ENCODE measurements at regions not wholly inside any gene's neighbourhood (a gene's known extent, or its start where the extent isn't known, plus 50 kb on each side); places are given as distances from the start of the nearest gene placed in this dataset.
"Not testable (repeated sequence)": the region's sequence is repeated elsewhere in the genome, so short reads cannot be mapped to it uniquely, and the experiment has no call there.

DNA sequence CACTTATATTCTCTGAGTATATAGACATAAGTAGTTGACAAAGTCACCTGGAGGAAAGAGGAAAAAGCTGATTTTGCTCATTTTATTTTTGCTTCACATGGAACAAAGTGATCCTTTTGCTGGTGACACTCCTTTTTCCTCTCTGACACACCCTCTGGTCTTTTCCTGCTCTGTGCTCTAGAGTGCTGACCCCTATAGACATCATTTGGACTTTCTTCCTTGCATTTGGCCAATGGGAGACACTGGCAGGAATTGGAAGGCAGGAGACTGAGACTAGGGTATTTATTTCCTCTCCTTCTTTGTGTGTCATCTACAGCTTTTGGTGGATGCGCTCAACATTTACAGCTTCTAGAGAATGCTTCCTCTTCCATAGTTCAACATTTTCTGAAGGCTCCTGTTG is 1078.1 kb downstream of the SORCS1 start:
- DNase-seq (ENCODE audit: low spot score), result no peak
- FAIRE-seq, result no peak

DNA sequence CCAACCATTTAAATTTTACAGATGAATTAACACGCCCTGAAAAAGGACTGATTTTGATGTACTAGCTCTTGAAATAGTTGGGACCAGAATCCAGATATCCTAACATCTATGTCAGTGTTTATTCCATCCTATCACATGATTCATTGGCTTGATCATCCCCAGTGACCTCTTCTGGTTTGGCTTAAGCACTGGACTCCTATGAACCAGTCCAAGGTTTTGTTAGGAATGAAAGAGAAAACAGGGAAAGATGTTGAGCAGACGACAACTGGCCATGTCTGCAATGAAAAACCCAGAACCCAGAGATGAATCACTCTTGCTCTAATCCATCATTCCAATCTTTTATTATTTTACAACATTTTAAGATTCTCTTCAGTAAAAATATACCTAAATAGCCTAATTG is 1080.9 kb downstream of the SORCS1 start:
- DNase-seq (ENCODE audit: low spot score), result no peak
- FAIRE-seq, result no peak

DNA sequence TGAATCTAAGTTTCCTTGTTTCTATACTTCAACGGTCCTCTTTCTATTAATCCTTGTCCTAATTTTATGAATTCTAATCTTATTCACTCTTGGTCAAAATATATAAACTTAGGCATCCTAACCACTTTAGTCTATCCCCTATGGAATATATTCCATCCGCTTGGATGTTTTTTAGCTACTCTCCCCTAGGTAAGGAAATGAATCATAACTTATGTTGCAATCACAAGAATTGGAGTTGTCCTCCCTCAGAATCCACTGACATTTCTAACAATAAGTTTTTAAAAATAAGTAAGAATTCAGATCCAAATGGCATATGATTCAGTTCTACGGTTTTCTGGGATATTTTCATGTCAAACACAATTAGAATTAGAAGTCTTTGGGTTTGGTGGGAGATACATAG is 1081.6 kb downstream of the SORCS1 start:
- FAIRE-seq, result no peak

GRCh38 chr10:106078895-106079576 is 1085.5 kb downstream of the SORCS1 start:
- FAIRE-seq (no peak), DNase-seq (ENCODE audit: low spot score) (no peak)

More for the DNA sequence above, 1081.6 kb downstream of the SORCS1 start:
- no peak for DNase-seq (ENCODE audit: low spot score)

- no peak for FAIRE-seq
- no peak for DNase-seq (ENCODE audit: low spot score)
These were observed 1088.0 kb downstream of the SORCS1 start for GRCh38 chr10:106076496-106076895.

DNA sequence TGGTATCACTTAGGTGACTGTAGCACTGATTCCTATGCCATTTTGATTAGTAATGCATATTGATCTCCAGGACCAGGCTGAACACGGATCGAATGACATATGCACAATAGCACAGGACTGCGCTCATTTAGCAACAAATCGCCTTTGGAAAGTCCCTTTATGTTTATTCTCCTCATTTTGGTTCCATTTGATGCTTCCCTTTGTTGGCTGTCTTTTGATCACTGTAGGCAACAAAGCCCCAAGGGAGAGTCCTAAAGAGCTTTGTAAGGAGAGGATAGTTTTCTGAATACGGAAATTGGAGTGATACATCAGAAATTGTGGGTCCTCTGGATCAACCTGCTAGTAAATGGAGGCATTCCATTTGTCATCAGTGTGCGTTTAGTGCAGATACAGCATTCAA is 1111.4 kb downstream of the SORCS1 start:
- DNase-seq (ENCODE audit: low spot score) (no peak), FAIRE-seq (no peak)

DNA sequence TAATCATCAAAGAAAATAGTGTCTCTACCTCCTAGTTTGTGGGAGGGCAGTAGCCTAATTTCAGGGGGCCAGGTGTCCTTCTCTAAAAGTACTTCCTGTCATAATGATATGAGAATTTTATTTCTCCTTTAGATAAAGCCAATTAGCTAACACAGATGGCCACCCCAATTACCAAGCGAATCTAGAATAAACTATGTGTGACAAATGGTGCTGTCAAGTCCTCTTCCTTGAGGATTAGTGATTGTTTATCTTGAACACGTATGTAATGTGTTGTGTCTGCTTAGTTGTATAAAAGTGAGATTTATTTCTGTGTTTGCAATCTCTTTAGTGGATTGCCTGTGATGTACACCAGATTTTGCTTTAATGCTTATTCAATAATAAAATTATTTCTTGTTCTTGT is 1120.0 kb downstream of the SORCS1 start:
- no peak for FAIRE-seq
- no peak for DNase-seq (ENCODE audit: low spot score)

DNA sequence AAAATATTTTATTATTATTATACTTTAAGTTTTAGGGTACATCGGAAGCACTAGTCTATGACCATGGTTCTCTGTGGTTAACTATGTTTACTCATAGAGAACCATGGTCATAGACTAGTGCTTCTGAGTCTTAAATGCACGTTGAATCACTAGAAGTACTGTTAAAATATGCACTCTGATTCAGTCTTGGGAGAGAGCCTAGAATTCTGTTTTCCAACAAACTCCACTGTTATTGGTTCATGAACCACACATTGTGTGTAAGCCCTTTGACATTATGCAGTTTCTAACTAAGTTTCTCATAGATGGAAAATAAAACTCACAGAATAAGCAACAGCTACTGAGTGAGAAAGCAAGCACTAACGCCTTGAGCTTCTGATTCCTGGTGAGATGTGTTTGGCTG is 1120.6 kb downstream of the SORCS1 start:
- no peak for FAIRE-seq
- no peak for DNase-seq (ENCODE audit: low spot score)

- no peak for DNase-seq (ENCODE audit: low spot score)
- FAIRE-seq, result no peak
These were observed 1126.3 kb downstream of the SORCS1 start for GRCh38 chr10:106038246-106038645.

GRCh38 chr10:106033065-106033464 is 1131.4 kb downstream of the SORCS1 start:
- DNase-seq (ENCODE audit: low spot score) (no peak), FAIRE-seq (no peak)

GRCh38 chr10:106032450-106033002 is 1132.0 kb downstream of the SORCS1 start:
- DNase-seq (ENCODE audit: low spot score) (no peak), FAIRE-seq (no peak)

GRCh38 chr10:106027240-106027639 is 1137.3 kb downstream of the SORCS1 start:
- DNase-seq (ENCODE audit: low spot score) (no peak), FAIRE-seq (no peak)

DNA sequence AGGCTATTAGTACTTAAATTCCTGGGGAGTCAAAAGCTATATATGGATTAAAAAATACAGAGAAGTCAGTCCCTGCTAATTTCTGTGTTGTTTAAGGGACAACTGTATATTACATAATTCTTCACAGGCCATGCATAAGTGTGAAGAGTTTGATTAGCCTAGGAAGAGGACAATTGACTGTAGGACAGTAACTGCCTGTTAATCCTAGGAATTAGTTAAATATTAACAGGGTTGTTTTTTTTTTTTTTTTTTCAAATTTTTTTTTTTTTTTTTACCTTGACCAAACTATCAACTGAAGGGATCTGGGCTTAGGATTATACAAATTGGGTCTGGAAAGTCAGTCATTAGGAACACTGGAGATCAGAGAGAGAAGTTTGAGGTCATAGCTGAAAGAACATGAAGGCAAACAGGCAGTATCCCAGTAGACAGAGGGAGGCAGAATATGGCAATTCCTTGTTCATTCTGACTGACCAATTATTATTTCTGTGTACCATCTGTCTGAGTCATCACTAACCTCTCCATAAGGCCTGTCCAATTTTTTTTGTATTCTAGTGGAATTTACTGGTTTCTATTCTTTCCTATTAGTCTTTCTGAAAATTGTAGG is 1139.2 kb downstream of the SORCS1 start:
- FAIRE-seq (no peak), DNase-seq (ENCODE audit: low spot score) (no peak)

- DNase-seq (ENCODE audit: low spot score) (no peak), FAIRE-seq (no peak)
These were observed 1141.2 kb downstream of the SORCS1 start for GRCh38 chr10:106023329-106023728.

DNA sequence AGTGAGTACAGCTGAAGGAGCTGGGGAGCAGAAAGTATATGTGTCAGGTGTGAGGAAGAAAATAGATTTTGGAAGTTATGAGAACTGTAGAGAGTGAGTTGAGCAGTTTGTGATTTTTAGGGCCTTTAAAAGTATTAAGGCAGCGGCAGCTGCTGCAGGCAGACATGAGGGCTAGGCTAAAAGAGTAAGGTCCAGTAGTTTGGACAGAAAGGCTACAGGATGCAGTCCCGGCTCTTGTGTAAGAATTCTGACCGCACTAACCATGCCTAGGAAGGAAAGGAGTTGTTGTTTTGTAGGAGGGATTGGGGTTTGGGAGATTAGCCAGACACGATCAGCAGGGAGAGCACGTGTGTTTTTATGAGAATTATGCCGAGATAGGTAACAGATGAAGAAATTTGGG is 1144.9 kb downstream of the SORCS1 start:
- not testable (repeated sequence) for FAIRE-seq; DNase-seq (ENCODE audit: low spot score)

- not testable (repeated sequence) for FAIRE-seq
These were observed 1148.9 kb downstream of the SORCS1 start for GRCh38 chr10:106015369-106016199.

GRCh38 chr10:106011250-106011649 is 1153.3 kb downstream of the SORCS1 start:
- no peak for DNase-seq (ENCODE audit: low spot score)
- FAIRE-seq, result no peak

More at GRCh38 chr10:106015369-106016199, 1148.9 kb downstream of the SORCS1 start:
- not testable (repeated sequence) for DNase-seq (ENCODE audit: low spot score)

DNA sequence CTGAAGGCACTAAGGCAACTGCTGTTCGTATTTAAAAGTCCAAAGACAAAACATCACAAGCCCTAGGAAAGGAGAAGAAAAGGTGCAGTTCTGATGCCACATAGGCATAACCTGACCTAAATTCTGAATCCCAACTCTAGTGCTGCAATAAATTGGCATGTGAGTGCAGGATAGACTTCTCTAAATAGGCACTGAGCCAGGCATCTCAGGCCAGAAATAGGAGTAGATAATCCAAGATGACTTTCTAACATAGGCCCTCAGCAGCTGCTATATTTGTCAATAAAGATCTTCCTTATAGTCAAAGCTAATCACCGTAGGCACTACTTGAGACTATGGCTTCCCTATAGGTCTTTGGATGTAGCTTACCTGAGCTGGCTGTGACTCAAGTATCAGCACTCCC is 1163.8 kb downstream of the SORCS1 start:
- DNase-seq (ENCODE audit: low spot score), result no peak
- no peak for FAIRE-seq

DNA sequence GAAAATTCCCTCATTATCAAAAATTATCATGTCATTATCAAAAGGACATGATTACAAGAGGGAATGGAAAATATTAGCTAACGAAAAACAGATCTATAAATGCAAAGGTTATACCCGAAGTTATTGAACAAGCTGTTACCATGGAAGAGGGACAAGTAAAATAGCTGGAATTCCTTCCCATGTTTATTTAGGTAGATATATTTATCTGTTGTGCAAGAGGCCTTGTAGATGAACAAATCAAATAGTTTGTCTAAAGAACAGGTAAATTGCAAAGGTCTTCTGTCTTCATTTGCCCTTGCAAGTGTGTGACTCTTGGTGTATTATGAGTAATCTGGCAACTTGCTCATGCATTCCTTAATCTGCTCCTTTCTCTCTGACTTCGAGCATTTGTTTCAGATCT is 1170.9 kb downstream of the SORCS1 start:
- no peak for DNase-seq (ENCODE audit: low spot score)
- FAIRE-seq, result no peak

GRCh38 chr10:105992928-105993327 is 1171.6 kb downstream of the SORCS1 start:
- no peak for FAIRE-seq
- no peak for DNase-seq (ENCODE audit: low spot score)

GRCh38 chr10:105990529-105990928 is 1174.0 kb downstream of the SORCS1 start:
- FAIRE-seq, result no peak
- DNase-seq (ENCODE audit: low spot score), result no peak

DNA sequence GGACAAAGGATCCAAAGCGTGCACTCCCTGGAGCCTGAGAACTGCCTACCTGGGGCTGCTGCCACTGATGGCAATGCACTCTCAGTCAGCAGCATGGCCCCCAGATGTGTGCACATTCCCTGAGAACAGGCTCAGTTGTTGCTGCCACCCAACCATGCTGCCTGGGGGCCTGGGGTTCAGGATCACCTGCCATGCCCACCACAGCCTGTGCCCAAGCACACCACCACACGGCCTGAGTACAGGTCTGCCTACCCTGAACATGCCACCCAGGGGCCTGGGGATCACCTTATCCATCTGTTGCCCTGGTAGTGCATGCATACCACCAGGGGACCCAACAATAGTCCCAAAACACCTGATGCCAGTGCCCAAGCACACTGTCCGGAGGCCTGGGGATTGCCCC is 1174.5 kb downstream of the SORCS1 start:
- FAIRE-seq, result no peak
- DNase-seq (ENCODE audit: low spot score), result no peak

Data from urothelium cell line (cell line).